Muscle layer of duodenum (tissue), 2 donors: ENCODE measurements at regions not wholly inside any gene's neighbourhood (a gene's known extent, or its start where the extent isn't known, plus 50 kb on each side); places are given as distances from the start of the nearest gene placed in this dataset.
"Not testable (repeated sequence)": the region's sequence is repeated elsewhere in the genome, so short reads cannot be mapped to it uniquely, and the experiment has no call there.

ENCODE experiments used
- H3K27ac ChIP-seq: one replicate; pipeline ENCODE4 v1.7.0; 2013; ENCODE audit warnings: mild to moderate bottlenecking, low read length
- H3K27me3 ChIP-seq: one replicate; pipeline ENCODE4 v1.7.0; 2013; ENCODE audit warnings: low read depth, mild to moderate bottlenecking, control low read depth, low read length
- H3K36me3 ChIP-seq, 2 donors: one replicate each; pipeline ENCODE4 v1.7.0; 2013; ENCODE audit warnings: low read length in 2 of 2, control low read depth in 1 of 2, mild to moderate bottlenecking in 1 of 2; ENCODE audit not compliant: insufficient read depth in 2 of 2, control insufficient read depth in 1 of 2
- H3K4me1 ChIP-seq, 2 donors: one replicate each; pipeline ENCODE4 v1.7.0; 2013; ENCODE audit warnings: low read length in 2 of 2, mild to moderate bottlenecking in 2 of 2, control low read depth in 1 of 2, moderate library complexity in 1 of 2; ENCODE audit not compliant: insufficient read depth in 2 of 2, control insufficient read depth in 1 of 2
- H3K4me3 ChIP-seq, 2 donors: one replicate each; pipeline ENCODE4 v1.7.0; 2013; ENCODE audit warnings: low read length in 2 of 2, low read depth in 1 of 2, mild to moderate bottlenecking in 1 of 2
- H3K9me3 ChIP-seq, 2 donors: one replicate each; pipeline ENCODE4 v1.7.0; 2013; ENCODE audit warnings: low read length in 2 of 2, control low read depth in 1 of 2, mild to moderate bottlenecking in 1 of 2; ENCODE audit not compliant: control insufficient read depth in 1 of 2
- donor health status: healthy.

GRCh38 chr6:103140308-103141027 lies 1719.3 kb downstream of the HACE1 start:
- Histone ChIP-seq H3K9me3 (no peaks in the 10 kb centered on the region), H3K27ac (no peak overlapping the region), H3K36me3 (no peaks in the 10 kb centered on the region), H3K27me3 (no peaks in the 10 kb centered on the region), H3K4me3 (no peak overlapping the region), H3K4me1 (no peaks in the 10 kb centered on the region)

GRCh38 chr6:103139377-103139776 lies 1720.3 kb downstream of the HACE1 start:
- no peak overlapping the region for H3K4me3 ChIP-seq
- H3K36me3 ChIP-seq, result no peaks in the 10 kb centered on the region
- H3K9me3 ChIP-seq, result no peaks in the 10 kb centered on the region

GRCh38 chr6:103124471-103124870 lies 1731.0 kb downstream of the GRIK2 start:
- Histone ChIP-seq H3K36me3 (no peaks in the 10 kb centered on the region), H3K27ac (no peak overlapping the region), H3K9me3 (no peaks in the 10 kb centered on the region), H3K4me3 (no peak overlapping the region), H3K4me1 (no peaks in the 10 kb centered on the region), H3K27me3 (no peaks in the 10 kb centered on the region)

More at GRCh38 chr6:103139377-103139776, 1720.3 kb downstream of the HACE1 start:
- no peaks in the 10 kb centered on the region for H3K27me3 ChIP-seq
- no peak overlapping the region for H3K27ac ChIP-seq
- H3K4me1 ChIP-seq, result no peaks in the 10 kb centered on the region

- Histone ChIP-seq H3K27me3 (no peaks in the 10 kb centered on the region), H3K4me3 (no peak overlapping the region), H3K36me3 (no peaks in the 10 kb centered on the region), H3K27ac (no peak overlapping the region), H3K9me3 (no peaks in the 10 kb centered on the region), H3K4me1 (no peaks in the 10 kb centered on the region)
Measured at GRCh38 chr6:103122766-103123601, 1729.5 kb downstream of the GRIK2 start.

- no peak overlapping the region for H3K27ac ChIP-seq
- H3K9me3 ChIP-seq, result no peaks in the 10 kb centered on the region
Measured at GRCh38 chr6:103119056-103119455, 1725.5 kb downstream of the GRIK2 start.

GRCh38 chr6:103114582-103114981 lies 1721.1 kb downstream of the GRIK2 start:
- no peaks in the 10 kb centered on the region for H3K9me3 ChIP-seq
- no peaks in the 10 kb centered on the region for H3K27me3 ChIP-seq
- H3K4me1 ChIP-seq, result no peaks in the 10 kb centered on the region
- H3K27ac ChIP-seq, result no peak overlapping the region
- no peak overlapping the region for H3K4me3 ChIP-seq
- H3K36me3 ChIP-seq, result no peaks in the 10 kb centered on the region

More at GRCh38 chr6:103119056-103119455, 1725.5 kb downstream of the GRIK2 start:
- no peaks in the 10 kb centered on the region for H3K36me3 ChIP-seq
- H3K4me3 ChIP-seq, result no peak overlapping the region
- H3K27me3 ChIP-seq, result no peaks in the 10 kb centered on the region
- no peaks in the 10 kb centered on the region for H3K4me1 ChIP-seq

GRCh38 chr6:103113416-103113815 lies 1719.9 kb downstream of the GRIK2 start:
- H3K36me3 ChIP-seq, result no peaks in the 10 kb centered on the region
- H3K27ac ChIP-seq, result no peak overlapping the region
- H3K4me3 ChIP-seq, result no peak overlapping the region
- H3K9me3 ChIP-seq, result no peaks in the 10 kb centered on the region
- H3K27me3 ChIP-seq, result no peaks in the 10 kb centered on the region
- no peaks in the 10 kb centered on the region for H3K4me1 ChIP-seq

- no peaks in the 10 kb centered on the region for H3K4me1 ChIP-seq
Measured at GRCh38 chr6:103107985-103108384, 1714.5 kb downstream of the GRIK2 start.

GRCh38 chr6:103105686-103106085 lies 1712.2 kb downstream of the GRIK2 start:
- Histone ChIP-seq H3K4me1 (no peaks in the 10 kb centered on the region), H3K9me3 (peaks cover 0 to 2% of the 10 kb centered on the region in 2 donors), H3K27me3 (no peaks in the 10 kb centered on the region), H3K36me3 (no peaks in the 10 kb centered on the region), H3K27ac (no peak overlapping the region), H3K4me3 (no peak overlapping the region)

More at GRCh38 chr6:103107985-103108384, 1714.5 kb downstream of the GRIK2 start:
- H3K27me3 ChIP-seq, result no peaks in the 10 kb centered on the region
- no peaks in the 10 kb centered on the region for H3K36me3 ChIP-seq
- H3K9me3 ChIP-seq, result no peaks in the 10 kb centered on the region
- no peak overlapping the region for H3K27ac ChIP-seq
- no peak overlapping the region for H3K4me3 ChIP-seq

- Histone ChIP-seq H3K27ac (no peak overlapping the region), H3K4me1 (no peaks in the 10 kb centered on the region), H3K27me3 (no peaks in the 10 kb centered on the region), H3K9me3 (peaks cover 0 to 2% of the 10 kb centered on the region in 2 donors), H3K4me3 (no peak overlapping the region), H3K36me3 (no peaks in the 10 kb centered on the region)
Measured at GRCh38 chr6:103101267-103101666, 1707.8 kb downstream of the GRIK2 start.

- H3K27me3 ChIP-seq, H3K9me3 ChIP-seq, H3K27ac ChIP-seq, H3K4me3 ChIP-seq, H3K4me1 ChIP-seq, H3K36me3 ChIP-seq: not testable (repeated sequence)
Measured at GRCh38 chr6:103092414-103092813, 1698.9 kb downstream of the GRIK2 start.
